ENCODE measurements at regions not wholly inside any gene's neighbourhood (a gene's known extent, or its start where the extent isn't known, plus 50 kb on each side); places are given as distances from the start of the nearest gene placed in this dataset.

GRCh38 chr19:28933039-28933438 is 279.9 kb downstream of the UQCRFS1 start:
- Histone ChIP-seq H2BK20ac (ENCODE audit: low read depth, low read length, poor library complexity, severe bottlenecking) (no peak overlapping the region), H3K23ac (ENCODE audit: insufficient read length, low read depth, low read length) (no peak overlapping the region), H4K91ac (ENCODE audit: insufficient read length, low read depth, low read length) (no peak overlapping the region), H3K79me2 (ENCODE audit: insufficient read depth, low read length) (no peaks in the 10 kb centered on the region), H2BK12ac (ENCODE audit: insufficient read length, low read depth, low read length) (no peak overlapping the region), H3K23me2 (ENCODE audit: insufficient read length, low read depth, low read length, poor library complexity, severe bottlenecking) (no peaks in the 10 kb centered on the region), H2AK5ac (ENCODE audit: insufficient read length, low read length) (no peak overlapping the region), H3K14ac (ENCODE audit: insufficient read depth, low read length) (no peak overlapping the region), H4K8ac (replicated peaks; ENCODE audit: insufficient read length, low read depth, low read length) (no peak overlapping the region), H3T11ph (ENCODE audit: low read length) (no peak overlapping the region), H2BK15ac (ENCODE audit: low read depth, low read length) (no peak overlapping the region), H3K9ac (ENCODE audit: extremely low read depth, insufficient read length, low read length) (no peak overlapping the region), H2AFZ (ENCODE audit: low read length) (no peak overlapping the region), H3K79me1 (ENCODE audit: insufficient read depth, low read depth, low read length, poor library complexity, severe bottlenecking) (no peaks in the 10 kb centered on the region), H3K9me3 (ENCODE audit: control insufficient read depth, low read depth, low read length) (no peaks in the 10 kb centered on the region), H3K4ac (ENCODE audit: low read depth, low read length) (no peak overlapping the region), H2BK120ac (ENCODE audit: low read depth, low read length, poor library complexity, severe bottlenecking) (no peak overlapping the region), H4K5ac (ENCODE audit: insufficient read length, low read depth, low read length) (no peak overlapping the region), H4K20me1 (ENCODE audit: control insufficient read depth, insufficient read depth, insufficient read length) (no peaks in the 10 kb centered on the region), H3K56ac (ENCODE audit: insufficient read length, low read depth, low read length) (no peak overlapping the region), H3K4me1 (ENCODE audit: insufficient read depth, low read length) (no peaks in the 10 kb centered on the region), H2BK5ac (ENCODE audit: insufficient read length, low read length) (no peak overlapping the region), H3K27ac (ENCODE audit: insufficient read length, low read depth, low read length) (no peak overlapping the region), H3K27me3 (ENCODE audit: insufficient read depth, low read length) (no peaks in the 10 kb centered on the region), H3K18ac (ENCODE audit: insufficient read length, low read depth, low read length) (no peak overlapping the region), H3K4me2 (ENCODE audit: insufficient read depth, insufficient read length, low read length) (no peak overlapping the region)
- Mint-ChIP-seq H3K4me3 (no peak overlapping the region), H3K4me1 (no peaks in the 10 kb centered on the region), H3K36me3 (ENCODE audit: insufficient read depth in 1 of 3, low read depth in 3 of 3) (no peaks in the 10 kb centered on the region), H3K27me3 (ENCODE audit: low read depth) (peaks cover 14% of the 10 kb centered on the region), H3K9me3 (peaks cover 0 to 3% of the 10 kb centered on the region in 2 experiments; a peak in 1 of 5 replicates), H3K27ac (no peak overlapping the region)
- no peak for DNase-seq
- no CpG with 5 or more reads among the region's 4 CpGs for WGBS (ENCODE audit: extremely low coverage, insufficient read length, low lambda C conversion rate)
- no peak for TF ChIP-seq CTCF (conservative IDR thresholded peaks at IDR 0.05)
